ENCODE measurements at regions not wholly inside any gene's neighbourhood (a gene's known extent, or its start where the extent isn't known, plus 50 kb on each side); places are given as distances from the start of the nearest gene placed in this dataset.

DNA sequence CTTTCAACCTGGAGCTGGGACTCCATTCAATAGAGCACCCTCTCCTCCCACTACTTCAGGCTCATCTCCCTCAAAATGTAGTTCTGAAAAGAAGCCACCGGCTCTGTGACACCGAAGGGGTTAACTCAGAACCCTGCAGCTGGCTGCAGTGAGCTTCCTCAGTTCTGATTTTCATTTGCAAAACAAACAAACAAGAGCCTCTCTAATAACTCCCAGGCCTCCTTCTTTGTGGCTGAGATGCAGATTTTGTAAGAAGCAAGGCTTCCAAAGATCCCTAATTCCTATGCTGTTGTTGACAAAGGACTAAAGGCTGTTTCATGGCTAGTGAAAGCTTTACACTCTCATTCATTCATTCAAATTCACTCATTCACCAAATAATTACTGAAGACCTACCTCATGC, 333.4 kb upstream of the TBX3 start:
- TF ChIP-seq POLR2A (IDR thresholded peaks at IDR 0.05) = no peak
- TF ChIP-seq, protein P1, sequence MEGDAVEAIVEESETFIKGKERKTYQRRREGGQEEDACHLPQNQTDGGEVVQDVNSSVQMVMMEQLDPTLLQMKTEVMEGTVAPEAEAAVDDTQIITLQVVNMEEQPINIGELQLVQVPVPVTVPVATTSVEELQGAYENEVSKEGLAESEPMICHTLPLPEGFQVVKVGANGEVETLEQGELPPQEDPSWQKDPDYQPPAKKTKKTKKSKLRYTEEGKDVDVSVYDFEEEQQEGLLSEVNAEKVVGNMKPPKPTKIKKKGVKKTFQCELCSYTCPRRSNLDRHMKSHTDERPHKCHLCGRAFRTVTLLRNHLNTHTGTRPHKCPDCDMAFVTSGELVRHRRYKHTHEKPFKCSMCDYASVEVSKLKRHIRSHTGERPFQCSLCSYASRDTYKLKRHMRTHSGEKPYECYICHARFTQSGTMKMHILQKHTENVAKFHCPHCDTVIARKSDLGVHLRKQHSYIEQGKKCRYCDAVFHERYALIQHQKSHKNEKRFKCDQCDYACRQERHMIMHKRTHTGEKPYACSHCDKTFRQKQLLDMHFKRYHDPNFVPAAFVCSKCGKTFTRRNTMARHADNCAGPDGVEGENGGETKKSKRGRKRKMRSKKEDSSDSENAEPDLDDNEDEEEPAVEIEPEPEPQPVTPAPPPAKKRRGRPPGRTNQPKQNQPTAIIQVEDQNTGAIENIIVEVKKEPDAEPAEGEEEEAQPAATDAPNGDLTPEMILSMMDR (IDR thresholded peaks at IDR 0.05) = no peak
- intact Hi-C loops (cut with DNase I) = no loop called here
- H3K9me3 ChIP-seq = no peaks in the 10 kb centered on the region
- H3K27me3 ChIP-seq = no peaks in the 10 kb centered on the region
- H3K27ac ChIP-seq = no peak overlapping the region
- no peak for DNase-seq
- H3K4me1 ChIP-seq = no peaks in the 10 kb centered on the region
- no peaks in the 10 kb centered on the region for H3K36me3 ChIP-seq
- no peak overlapping the region for H3K4me3 ChIP-seq (replicated peaks in 1 of 3)
- WGBS, 2 donors = 67 to 70% methylated on average over 2 of the region's 2 CpGs

DNA sequence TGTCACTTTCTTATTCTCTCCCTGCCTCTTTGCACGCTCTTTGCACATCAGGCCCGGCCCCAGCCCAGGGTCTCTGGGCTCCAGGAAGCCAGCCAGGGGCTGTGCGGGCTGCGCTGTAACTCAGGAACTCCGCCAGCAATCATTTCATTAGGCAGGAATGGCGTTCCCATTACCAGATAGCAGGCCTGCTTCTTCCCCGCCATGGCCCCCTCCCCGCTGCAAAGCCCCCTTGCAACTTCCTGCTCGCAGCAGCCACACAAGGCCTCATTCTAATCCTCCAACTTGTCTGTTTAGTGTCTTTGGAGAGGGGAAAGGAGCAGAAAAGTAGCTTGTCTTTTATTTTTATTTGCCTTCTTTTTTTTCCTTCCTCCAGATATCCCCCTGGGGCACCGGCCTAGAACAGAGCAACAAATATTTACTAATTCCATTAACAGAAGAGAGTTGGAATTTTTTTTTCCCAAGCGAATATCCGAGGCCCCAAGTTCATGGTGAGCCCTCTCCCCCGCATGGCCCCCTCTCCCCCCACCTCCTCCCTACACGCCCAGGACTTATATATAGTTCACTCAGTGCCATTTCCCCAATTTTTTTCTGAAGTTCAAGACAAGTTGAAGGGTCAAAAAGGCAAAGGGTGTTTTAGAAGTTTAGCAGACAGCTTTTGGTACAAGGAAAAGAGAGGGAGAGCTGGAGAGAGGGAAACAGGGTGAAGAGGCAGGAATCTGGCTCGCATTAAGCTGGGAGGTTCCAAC, 329.4 kb upstream of the TBX3 start:
- H3K4me1 ChIP-seq = no peaks in the 10 kb centered on the region
- intact Hi-C loops (cut with DNase I) = no loop called here
- H3K36me3 ChIP-seq = no peaks in the 10 kb centered on the region
- TF ChIP-seq, protein P1 (IDR thresholded peaks at IDR 0.05) = no peak
- no peak for TF ChIP-seq POLR2A (IDR thresholded peaks at IDR 0.05)
- H3K27ac ChIP-seq = no peak overlapping the region
- H3K27me3 ChIP-seq = no peaks in the 10 kb centered on the region
- 61 to 68% methylated on average over 15 of the region's 15 CpGs for WGBS, 2 donors
- DNase-seq = no peak
- H3K9me3 ChIP-seq = no peaks in the 10 kb centered on the region
- H3K4me3 ChIP-seq (replicated peaks in 1 of 3) = no peak overlapping the region

DNA sequence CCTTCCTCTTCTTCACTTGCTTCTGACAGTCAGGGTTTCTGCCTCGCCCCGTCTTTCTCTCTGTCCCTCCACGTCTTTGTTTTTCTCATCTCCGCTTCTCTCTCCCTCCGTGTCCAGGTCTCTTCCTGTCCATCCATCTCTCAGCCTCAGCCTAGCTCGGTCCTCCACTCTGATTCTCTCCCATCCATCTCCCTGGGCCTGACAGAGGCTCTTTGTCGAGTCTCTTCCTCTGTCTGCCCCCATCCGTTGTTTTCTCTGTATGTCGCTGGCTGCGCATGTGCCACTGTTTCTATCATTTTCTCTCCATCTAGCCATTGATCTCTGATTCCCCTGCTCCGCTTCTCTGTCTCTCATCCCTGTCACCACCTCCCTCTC, 328.9 kb upstream of the TBX3 start:
- Histone ChIP-seq H3K36me3 (no peaks in the 10 kb centered on the region), H3K4me3 (replicated peaks in 1 of 3) (no peak overlapping the region), H3K27me3 (no peaks in the 10 kb centered on the region), H3K4me1 (no peaks in the 10 kb centered on the region), H3K9me3 (no peaks in the 10 kb centered on the region), H3K27ac (no peak overlapping the region)
- intact Hi-C loops (cut with DNase I) = no loop called here
- WGBS, 2 donors = 69 to 81% methylated on average over 11 of the region's 11 CpGs
- TF ChIP-seq, protein P1 (IDR thresholded peaks at IDR 0.05) = no peak
- TF ChIP-seq POLR2A (IDR thresholded peaks at IDR 0.05) = no peak
- no peak for DNase-seq

DNA sequence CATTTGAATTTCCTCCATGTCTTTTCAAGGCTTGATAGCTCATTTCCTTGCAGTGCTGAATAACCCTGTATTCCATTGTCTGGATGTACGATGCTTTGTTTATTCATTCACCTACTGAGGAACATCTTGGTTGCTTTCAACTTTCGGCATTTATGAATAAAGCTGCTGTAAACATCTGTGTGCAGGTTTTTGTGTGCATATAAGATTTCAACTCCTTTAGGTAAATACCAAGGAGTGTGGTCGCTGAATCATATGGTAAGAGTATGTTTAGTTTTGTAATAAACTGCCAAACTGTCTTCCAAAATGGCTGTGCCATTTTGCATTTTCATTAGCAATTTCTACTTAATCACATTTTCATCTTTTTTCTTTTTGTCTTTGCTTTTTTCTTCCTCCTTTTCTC, 327.7 kb upstream of the TBX3 start:
- no peaks in the 10 kb centered on the region for H3K36me3 ChIP-seq
- DNase-seq = no peak
- H3K4me3 ChIP-seq (replicated peaks in 1 of 3) = no peak overlapping the region
- H3K4me1 ChIP-seq = no peaks in the 10 kb centered on the region
- H3K27ac ChIP-seq = no peak overlapping the region
- H3K9me3 ChIP-seq = no peaks in the 10 kb centered on the region
- TF ChIP-seq POLR2A (IDR thresholded peaks at IDR 0.05) = no peak
- TF ChIP-seq, protein P1 (IDR thresholded peaks at IDR 0.05) = no peak
- no peaks in the 10 kb centered on the region for H3K27me3 ChIP-seq
- intact Hi-C loops (cut with DNase I) = no loop called here
- 77 to 88% methylated on average over 3 of the region's 3 CpGs for WGBS, 2 donors

DNA sequence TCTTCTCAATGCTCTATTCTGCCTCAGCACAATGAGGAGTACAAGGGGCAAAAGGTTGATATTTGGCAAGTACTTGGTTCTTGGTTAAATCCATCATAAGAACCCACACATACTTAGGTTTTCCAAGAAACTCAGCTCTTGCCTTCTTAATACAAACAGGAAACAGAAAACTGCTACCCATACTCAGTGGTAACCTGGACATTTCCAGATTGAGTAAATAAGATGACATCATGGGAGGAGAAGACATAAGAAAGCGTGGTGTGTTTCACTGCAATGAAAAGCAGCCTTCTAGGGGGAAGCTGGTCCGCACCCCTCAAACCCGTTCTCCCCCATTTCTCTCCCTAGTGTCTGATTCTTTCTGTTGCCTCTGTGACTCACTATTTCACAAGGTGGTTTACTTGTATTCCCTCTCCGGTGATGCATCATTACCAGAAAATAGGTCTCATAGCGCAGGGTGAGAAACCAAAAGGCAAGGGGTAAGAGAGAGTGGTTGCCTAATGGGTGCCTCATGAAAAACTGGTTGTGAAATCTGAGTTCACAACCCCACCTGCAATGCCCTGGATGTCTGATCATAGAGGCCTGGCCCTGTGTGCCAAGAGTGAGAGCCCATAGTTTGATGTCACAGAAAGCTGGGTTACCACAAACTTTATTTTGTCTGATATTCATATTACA, 326.5 kb upstream of the TBX3 start:
- H3K27ac ChIP-seq = no peak overlapping the region
- intact Hi-C loops (cut with DNase I) = no loop called here
- 95 to 96% methylated on average over 5 of the region's 5 CpGs for WGBS, 2 donors
- H3K9me3 ChIP-seq = no peaks in the 10 kb centered on the region
- H3K4me3 ChIP-seq (replicated peaks in 1 of 3) = no peak overlapping the region
- H3K27me3 ChIP-seq = no peaks in the 10 kb centered on the region
- H3K36me3 ChIP-seq = no peaks in the 10 kb centered on the region
- DNase-seq = no peak
- no peaks in the 10 kb centered on the region for H3K4me1 ChIP-seq
- TF ChIP-seq POLR2A (IDR thresholded peaks at IDR 0.05) = no peak
- TF ChIP-seq, protein P1 (IDR thresholded peaks at IDR 0.05) = no peak

Measured in thyroid gland (tissue), 4 donors.